ENCODE measurements at regions not wholly inside any gene's neighbourhood (a gene's known extent, or its start where the extent isn't known, plus 50 kb on each side); places are given as distances from the start of the nearest gene placed in this dataset.

DNA sequence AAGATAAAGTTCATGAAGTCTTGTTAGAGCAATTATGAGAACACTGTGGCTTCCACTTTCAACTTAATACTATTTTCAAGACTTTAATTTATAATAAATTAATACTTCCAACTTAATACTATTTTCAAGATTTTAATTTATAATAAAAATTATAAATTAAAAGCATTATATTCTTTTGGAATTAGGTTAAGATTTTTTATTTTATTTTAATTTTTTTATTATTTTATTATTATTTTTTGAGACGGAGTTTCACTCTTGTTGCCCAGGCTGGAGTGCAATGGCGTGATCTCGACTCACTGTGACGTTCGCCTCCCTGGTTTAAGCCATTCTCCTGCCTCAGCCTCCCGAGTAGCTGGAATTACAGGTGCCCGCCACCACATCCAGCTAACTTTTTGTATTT lies 126.0 kb upstream of the GUCY1A1 start:
- Histone ChIP-seq H3K36me3 (ENCODE audit: control insufficient read depth in 2 of 4, insufficient read depth in 4 of 4, low read length in 3 of 4) (no peaks in the 10 kb centered on the region), H2AFZ (ENCODE audit: low read length) (no peak overlapping the region), H3K27ac (ENCODE audit: low read depth, low read length) (no peak overlapping the region), H2BK120ac (replicated peaks; ENCODE audit: low read depth, low read length) (no peak overlapping the region), H3K79me1 (ENCODE audit: low read depth, low read length) (no peaks in the 10 kb centered on the region), H3K14ac (ENCODE audit: insufficient read length) (no peak overlapping the region), H3K23ac (ENCODE audit: insufficient read length) (no peak overlapping the region), H2BK5ac (ENCODE audit: low read depth, low read length) (no peak overlapping the region), H4K91ac (replicated peaks; ENCODE audit: insufficient read length, low read length) (no peak overlapping the region), H4K20me1 (replicated peaks in 1 of 2; ENCODE audit: control insufficient read depth in 1 of 2, insufficient read depth in 2 of 2, low read length in 2 of 2) (no peaks in the 10 kb centered on the region), H3K4ac (replicated peaks; ENCODE audit: insufficient read length, low read depth, low read length) (no peak overlapping the region), H2BK20ac (ENCODE audit: low read length) (no peak overlapping the region), H3K18ac (ENCODE audit: extremely low read depth, low read length) (no peak overlapping the region), H3K23me2 (ENCODE audit: low read depth, low read length) (no peaks in the 10 kb centered on the region), H3K4me3 (ENCODE audit: extremely low read depth in 1 of 4, insufficient read depth in 2 of 4, low read depth in 3 of 4, low read length in 4 of 4) (no peak overlapping the region), H3K27me3 (replicated peaks in 1 of 4; ENCODE audit: control insufficient read depth in 3 of 4, extremely low read depth in 1 of 4, insufficient read depth in 3 of 4, low read length in 3 of 4) (no peaks in the 10 kb centered on the region), H2AK5ac (ENCODE audit: low read depth, low read length) (no peak overlapping the region), H3K4me2 (ENCODE audit: insufficient read depth in 1 of 2, low read depth in 2 of 2, low read length in 2 of 2) (no peak overlapping the region), H4K5ac (ENCODE audit: insufficient read length, low read depth, low read length) (no peak overlapping the region), H3K79me2 (ENCODE audit: control insufficient read depth in 1 of 2, insufficient read depth in 2 of 2, low read length in 2 of 2) (no peaks in the 10 kb centered on the region), H3K9me3 (ENCODE audit: insufficient read depth in 2 of 2, low read depth in 1 of 2, low read length in 1 of 2) (peaks cover 11 to 12% of the 10 kb centered on the region in 2 experiments; a peak in 3 of 4 replicates), H3K4me1 (replicated peaks in 1 of 4; ENCODE audit: control insufficient read depth in 3 of 4, insufficient read depth in 4 of 4, low read length in 3 of 4) (no peaks in the 10 kb centered on the region), H4K8ac (ENCODE audit: extremely low read depth, insufficient read depth, low read length) (no peak overlapping the region), H2BK15ac (ENCODE audit: low read length) (no peak overlapping the region), H2BK12ac (ENCODE audit: low read depth, low read length) (no peak overlapping the region), H3K9ac (replicated peaks in 1 of 4; ENCODE audit: extremely low read depth in 1 of 4, low read depth in 3 of 4, low read length in 3 of 4) (no peak overlapping the region), H3K56ac (replicated peaks; ENCODE audit: insufficient read length, low read depth, low read length) (no peak overlapping the region)
- DNase-seq (ENCODE audit: low read depth in 1 of 2, low spot score in 2 of 2) (no peak), FAIRE-seq (no peak)
- TF ChIP-seq SIN3A (conservative IDR thresholded peaks at IDR 0.05 in 1 of 2, IDR thresholded peaks at IDR 0.05 in 1 of 2; ENCODE audit: low read depth in 1 of 2, low read length in 2 of 2) (no peak), ZNF274 (IDR thresholded peaks at IDR 0.05; ENCODE audit: borderline replicate concordance, extremely low read depth, low read length) (no peak)
- 100% methylated on average over 7 of the region's 7 CpGs; no CpG with 5 or more reads in 1 of the 2 experiments for WGBS, 2 experiments (ENCODE audit: extremely low coverage in 1 of 2, insufficient coverage in 1 of 2, insufficient read length in 1 of 2, insufficient replicate concordance in 2 of 2, low coverage in 1 of 2, low lambda C conversion rate in 2 of 2, missing lambda C conversion rate in 1 of 2)
- POLR2A ChIA-PET (ENCODE audit: partially characterized antibody) = no interaction called here
- CTCF ChIA-PET (ENCODE audit: partially characterized antibody) = interaction anchor here (0.6 kb wide), 1 partner anchor 261 kb away, joined by 3 read pairs; no protein-coding TSS in a partner anchor

All from H1 (cell line).